OCI-LY7 (cell line): ENCODE measurements at regions not wholly inside any gene's neighbourhood (a gene's known extent, or its start where the extent isn't known, plus 50 kb on each side); places are given as distances from the start of the nearest gene placed in this dataset.

ENCODE experiments used
- BruUV-seq: library from RNA; stranded (reverse); fragments of 400-500 nt; replicated peaks from 2 replicates; lab custom pipeline; 2021; lab: Mats Ljungman, UMichigan
- CTCF ChIA-PET: fragments of 300-600 bp; sonication (Branson Sonifier 250); formaldehyde crosslinking; loops from one replicate; lab custom pipeline; 2022; ENCODE audit warnings: antibody characterized with exemption; ENCODE audit not compliant: unreplicated experiment; lab: Charles Lee
- POLR2A ChIA-PET: fragments of 300-600 bp; sonication (Branson Sonifier 250); formaldehyde crosslinking; loops from one replicate; lab custom pipeline; 2022; ENCODE audit warnings: antibody characterized with exemption; lab: Charles Lee
- DNase-seq: peaks from one replicate; pipeline ENCODE4 v3.0.0-alpha.2; 2015; ENCODE audit warnings: low spot score
- H2AFZ ChIP-seq: fragments of 200-600 bp; sonication (generic), shearing (Covaris generic); 2 replicates; pipeline ENCODE4 v1.6.1; 2014; ENCODE audit warnings: mild to moderate bottlenecking, antibody characterized with exemption, low read length, moderate library complexity
- H3K27ac ChIP-seq: fragments of 200-600 bp; sonication (generic); 2 replicates; pipeline ENCODE4 v1.5.1; 2014; ENCODE audit warnings: mixed run types, low read depth, mild to moderate bottlenecking, moderate library complexity, low read length, inconsistent platforms; ENCODE audit not compliant: poor library complexity, severe bottlenecking
- H3K36me3 ChIP-seq: fragments of 200-600 bp; sonication (generic); 2 replicates; pipeline ENCODE4 v1.6.1; 2014; ENCODE audit warnings: mild to moderate bottlenecking, antibody characterized with exemption, low read length, moderate library complexity, mixed read lengths; ENCODE audit not compliant: insufficient read depth
- H3K4me1 ChIP-seq: fragments of 200-600 bp; sonication (generic); 2 replicates; pipeline ENCODE4 v1.5.1; 2014; ENCODE audit warnings: mild to moderate bottlenecking, low read length; ENCODE audit not compliant: insufficient read depth, poor library complexity, severe bottlenecking
- H3K4me2 ChIP-seq: fragments of 200-600 bp; sonication (generic); 2 replicates; pipeline ENCODE4 v1.6.1; 2014; ENCODE audit warnings: mild to moderate bottlenecking, low read length
- H3K4me3 ChIP-seq: fragments of 200-600 bp; sonication (generic); 2 replicates; pipeline ENCODE4 v1.5.1; 2014; ENCODE audit warnings: mild to moderate bottlenecking, low read depth, low read length; ENCODE audit not compliant: poor library complexity, severe bottlenecking
- H3K79me2 ChIP-seq: fragments of 200-600 bp; sonication (generic); 2 replicates; pipeline ENCODE4 v1.6.1; 2016; ENCODE audit warnings: low read depth, mild to moderate bottlenecking, low read length, moderate library complexity, mixed read lengths; ENCODE audit not compliant: insufficient read depth
- H3K9me2 ChIP-seq: fragments of 200-600 bp; sonication (generic); 2 replicates; pipeline ENCODE4 v1.6.1; 2016; ENCODE audit warnings: mild to moderate bottlenecking, low read length, mixed read lengths; ENCODE audit not compliant: insufficient read depth
- H3K9me3 ChIP-seq: fragments of 200-600 bp; sonication (generic); 2 replicates; pipeline ENCODE4 v1.6.1; 2014; ENCODE audit warnings: mild to moderate bottlenecking, mixed run types, low read length, mixed read lengths
- H4K20me1 ChIP-seq: fragments of 200-600 bp; sonication (generic); 2 replicates; pipeline ENCODE4 v1.6.1; 2014; ENCODE audit warnings: mild to moderate bottlenecking, antibody characterized with exemption, low read length, moderate library complexity, mixed read lengths; ENCODE audit not compliant: insufficient read depth
- CTCF ChIP-seq: fragments of 200-600 bp; sonication (generic); conservative IDR thresholded peaks from 2 replicates; pipeline ENCODE4 v1.5.1; 2014; ENCODE audit warnings: mild to moderate bottlenecking, antibody characterized with exemption, low read length, moderate library complexity, mixed read lengths
- EZH2phosphoT487 ChIP-seq: fragments of 200-600 bp; sonication (generic); IDR thresholded peaks from 2 replicates; pipeline ENCODE4 v1.6.1; 2018; ENCODE audit warnings: low read depth, borderline replicate concordance, mild to moderate bottlenecking, mixed run types, antibody characterized with exemption, low read length, moderate library complexity, mixed read lengths
- intact Hi-C: fragments of 100-400 bp; cut with micrococcal nuclease; formaldehyde crosslinking; loops from one replicate; pipeline ENCODE4 v1.10.0; 2022; ENCODE audit not compliant: unreplicated experiment

DNA sequence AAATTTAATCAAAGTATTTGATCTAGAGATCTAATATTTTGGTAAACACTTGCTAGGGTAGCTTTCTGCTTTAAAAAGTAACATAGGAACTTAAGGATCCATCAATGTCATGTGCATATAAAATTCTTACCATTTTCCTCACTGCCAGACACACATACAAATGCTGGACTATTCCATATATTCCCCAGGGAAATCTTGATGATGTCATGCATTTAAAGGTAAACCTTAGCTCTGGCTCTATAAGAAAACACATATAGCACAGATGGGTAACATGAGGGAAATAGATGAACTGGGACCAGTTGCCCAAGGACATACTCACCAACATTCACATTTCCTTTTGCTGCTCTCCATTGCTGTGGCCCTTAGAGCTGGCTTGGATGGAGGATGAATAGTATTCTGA lies 79.1 kb upstream of the FMNL2 start:
- ChIA-PET CTCF (no interaction called here), POLR2A (interaction anchor here (0.5 to 0.6 kb wide), 2 partner anchors 230 to 1051 kb away, joined by 3 read pairs; no protein-coding TSS in a partner anchor)
- no peak overlapping the region for H3K4me2 ChIP-seq
- TF ChIP-seq CTCF (no peak), EZH2phosphoT487 (no peak)
- no peak overlapping the region for H3K4me3 ChIP-seq
- H3K27ac ChIP-seq = no peak overlapping the region
- intact Hi-C loops = no loop called here
- no TSS peak for BruUV-seq
- no peaks in the 10 kb centered on the region for H3K36me3 ChIP-seq
- no peaks in the 10 kb centered on the region for H3K79me2 ChIP-seq
- DNase-seq = no peak
- H4K20me1 ChIP-seq = no peaks in the 10 kb centered on the region
- no peaks in the 10 kb centered on the region for H3K4me1 ChIP-seq
- H2AFZ ChIP-seq = no peak overlapping the region
- H3K9me2 ChIP-seq = no peaks in the 10 kb centered on the region
- H3K9me3 ChIP-seq = 0 out of 2 replicates have a peak, but pooled peaks cover 2% of the 10 kb centered on the region

- H3K4me1 ChIP-seq = no peaks in the 10 kb centered on the region
These were observed 74.0 kb upstream of the FMNL2 start for GRCh38 chr2:152260939-152261338.

More at GRCh38 chr2:152260939-152261338, 74.0 kb upstream of the FMNL2 start:
- ChIA-PET CTCF (no interaction called here), POLR2A (no interaction called here)
- no peak overlapping the region for H3K4me3 ChIP-seq
- no TSS peak for BruUV-seq
- no peak overlapping the region for H2AFZ ChIP-seq
- H4K20me1 ChIP-seq = no peaks in the 10 kb centered on the region
- no peak overlapping the region for H3K27ac ChIP-seq
- DNase-seq = no peak
- intact Hi-C loops = no loop called here
- 0 out of 2 replicates have a peak, but pooled peaks cover 4% of the 10 kb centered on the region for H3K9me3 ChIP-seq
- no peak overlapping the region for H3K4me2 ChIP-seq
- H3K36me3 ChIP-seq = no peaks in the 10 kb centered on the region
- no peaks in the 10 kb centered on the region for H3K79me2 ChIP-seq
- no peaks in the 10 kb centered on the region for H3K9me2 ChIP-seq
- TF ChIP-seq EZH2phosphoT487 = no peak
- no peak for TF ChIP-seq CTCF
